ENCODE measurements at regions not wholly inside any gene's neighbourhood (a gene's known extent, or its start where the extent isn't known, plus 50 kb on each side); places are given as distances from the start of the nearest gene placed in this dataset.

DNA sequence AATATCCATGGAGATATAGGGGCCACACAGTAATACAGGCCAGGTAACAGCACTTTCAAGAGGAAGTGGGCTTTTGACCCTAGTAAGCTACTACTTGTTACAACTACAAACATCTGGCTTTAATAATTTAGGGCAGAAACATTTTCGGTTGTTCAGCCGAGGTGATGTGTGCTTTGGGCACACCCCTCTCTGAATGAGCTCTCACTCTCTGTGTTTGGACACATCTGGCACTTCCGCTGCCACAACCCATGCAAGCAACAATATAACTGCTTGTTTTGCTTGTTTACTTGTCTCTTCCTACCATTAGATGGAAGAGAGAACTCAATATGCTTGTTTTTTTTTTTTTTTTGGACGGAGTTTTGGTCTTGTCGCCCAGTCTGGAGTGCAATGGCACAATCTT, 277.2 kb downstream of the HS3ST1 start:
- TF ChIP-seq SUZ12 (IDR thresholded peaks at IDR 0.05) (no peak), NFRKB (IDR thresholded peaks at IDR 0.05) (no peak)

Data from HEK293T (cell line).